ENCODE measurements at regions not wholly inside any gene's neighbourhood (a gene's known extent, or its start where the extent isn't known, plus 50 kb on each side); places are given as distances from the start of the nearest gene placed in this dataset.
"Not testable (repeated sequence)": the region's sequence is repeated elsewhere in the genome, so short reads cannot be mapped to it uniquely, and the experiment has no call there.

DNA sequence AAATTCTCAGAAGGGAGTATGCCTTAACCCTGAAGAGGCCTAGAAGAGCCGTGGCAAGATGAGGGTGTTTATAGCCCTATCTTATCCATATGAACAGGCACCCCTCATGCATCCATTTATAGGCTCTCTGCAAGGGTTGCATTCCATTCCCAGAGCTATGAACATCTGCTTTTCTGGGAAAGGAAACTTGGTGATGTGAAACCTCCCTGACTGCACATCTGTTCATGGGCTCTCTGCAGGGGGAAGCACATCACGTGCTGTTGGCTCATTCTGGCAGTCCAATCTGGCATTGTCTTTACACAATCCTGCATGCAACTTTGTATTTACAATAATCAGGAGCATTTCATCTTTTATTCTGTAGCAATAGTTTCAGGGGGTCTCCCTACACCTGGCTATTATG is 143.6 kb upstream of the API5 start:
- not testable (repeated sequence) for TF ChIP-seq POLR2AphosphoS5, POLR2A, TAF1 (IDR thresholded peaks at IDR 0.05; ENCODE audit: low read depth, low read length)

All from GM12891 (cell line).